Body of pancreas (tissue), 4 donors: ENCODE measurements at regions not wholly inside any gene's neighbourhood (a gene's known extent, or its start where the extent isn't known, plus 50 kb on each side); places are given as distances from the start of the nearest gene placed in this dataset.

ENCODE experiments used
- CTCF ChIP-seq, 7 experiments: fragments of 450-650 bp in 4 of 7; fragments of 200-600 bp in 3 of 7; sonication (generic) in 3 of 7; IDR thresholded peaks; one replicate each; pipeline ENCODE4 v1.5.1; 2016 to 2019; ENCODE audit warnings: antibody characterized with exemption in 7 of 7
- POLR2A ChIP-seq, 3 donors: fragments of 450-650 bp; IDR thresholded peaks; one replicate each; pipeline ENCODE4 v1.6.1; 2016; ENCODE audit warnings: antibody characterized with exemption in 3 of 3, mild to moderate bottlenecking in 2 of 3

- TF ChIP-seq POLR2A (IDR thresholded peaks at IDR 0.05) (no peak), CTCF (IDR thresholded peaks at IDR 0.05) (no peak)
Observed at GRCh38 chr9:16238623-16239138, 631.8 kb downstream of the BNC2 start.
